ENCODE measurements at regions not wholly inside any gene's neighbourhood (a gene's known extent, or its start where the extent isn't known, plus 50 kb on each side); places are given as distances from the start of the nearest gene placed in this dataset.
A peak's percentile ranks its signal among the peaks of the same experiment; 100 is the strongest.

DNA sequence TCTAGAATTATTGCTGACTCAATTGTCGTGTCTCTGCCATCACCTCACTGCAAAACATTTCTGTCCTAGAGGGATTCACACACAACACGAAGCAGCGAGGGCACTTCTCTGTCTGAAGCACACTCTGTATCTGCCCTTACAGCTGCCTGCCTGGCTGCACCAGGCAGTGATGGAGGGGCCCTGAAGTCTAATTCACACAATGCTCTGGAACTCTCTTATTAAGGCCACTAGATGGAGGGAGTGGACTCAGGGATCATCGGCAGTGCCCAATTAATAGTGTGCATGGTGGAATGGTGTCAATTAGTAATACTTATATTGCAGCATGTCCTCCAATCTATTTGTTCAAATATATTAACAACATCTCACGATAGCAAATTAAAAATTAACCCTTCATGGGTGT, 157.5 kb upstream of the MAP1B start:
- H3K4me1 ChIP-seq: no peaks in the 10 kb centered on the region
- peaks cover 0 to 16% of the 10 kb centered on the region in 2 donors for H3K9me3 ChIP-seq
- no peaks in the 10 kb centered on the region for H3K36me3 ChIP-seq
- no peak overlapping the region for H3K27ac ChIP-seq
- ATAC-seq (no peak), DNase-seq (no peak)
- TF ChIP-seq, protein P1, sequence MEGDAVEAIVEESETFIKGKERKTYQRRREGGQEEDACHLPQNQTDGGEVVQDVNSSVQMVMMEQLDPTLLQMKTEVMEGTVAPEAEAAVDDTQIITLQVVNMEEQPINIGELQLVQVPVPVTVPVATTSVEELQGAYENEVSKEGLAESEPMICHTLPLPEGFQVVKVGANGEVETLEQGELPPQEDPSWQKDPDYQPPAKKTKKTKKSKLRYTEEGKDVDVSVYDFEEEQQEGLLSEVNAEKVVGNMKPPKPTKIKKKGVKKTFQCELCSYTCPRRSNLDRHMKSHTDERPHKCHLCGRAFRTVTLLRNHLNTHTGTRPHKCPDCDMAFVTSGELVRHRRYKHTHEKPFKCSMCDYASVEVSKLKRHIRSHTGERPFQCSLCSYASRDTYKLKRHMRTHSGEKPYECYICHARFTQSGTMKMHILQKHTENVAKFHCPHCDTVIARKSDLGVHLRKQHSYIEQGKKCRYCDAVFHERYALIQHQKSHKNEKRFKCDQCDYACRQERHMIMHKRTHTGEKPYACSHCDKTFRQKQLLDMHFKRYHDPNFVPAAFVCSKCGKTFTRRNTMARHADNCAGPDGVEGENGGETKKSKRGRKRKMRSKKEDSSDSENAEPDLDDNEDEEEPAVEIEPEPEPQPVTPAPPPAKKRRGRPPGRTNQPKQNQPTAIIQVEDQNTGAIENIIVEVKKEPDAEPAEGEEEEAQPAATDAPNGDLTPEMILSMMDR (IDR thresholded peaks at IDR 0.05): no peak
- H3K4me3 ChIP-seq: no peak overlapping the region
- intact Hi-C loops (cut with DNase I): no loop called here
- H3K27me3 ChIP-seq: no peaks in the 10 kb centered on the region

DNA sequence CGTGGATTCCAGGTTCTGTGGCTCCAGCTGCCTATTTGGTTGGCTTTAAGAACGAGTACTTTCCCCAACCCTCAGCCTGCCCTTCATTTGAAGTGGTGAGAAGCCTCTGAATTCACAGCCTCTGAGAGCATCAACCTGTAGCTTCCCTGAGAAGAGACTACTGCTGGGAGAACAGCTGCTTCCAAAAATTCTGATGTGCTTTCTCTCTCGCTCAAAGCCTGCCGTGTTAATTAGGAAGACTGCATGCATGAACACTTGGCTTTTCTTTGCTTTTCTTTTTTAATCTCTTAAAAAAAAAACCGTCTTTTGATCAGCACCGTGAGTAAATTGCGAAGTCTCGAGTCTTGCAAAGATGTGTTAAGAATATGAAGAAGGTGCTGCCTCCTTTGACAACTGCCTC, 153.4 kb upstream of the MAP1B start:
- Histone ChIP-seq H3K27ac (no peak overlapping the region), H3K4me1 (no peaks in the 10 kb centered on the region), H3K27me3 (no peaks in the 10 kb centered on the region), H3K4me3 (no peak overlapping the region), H3K36me3 (no peaks in the 10 kb centered on the region), H3K9me3 (peaks cover 0 to 11% of the 10 kb centered on the region in 2 donors)
- ATAC-seq (no peak), DNase-seq (no peak)
- TF ChIP-seq, protein P1 (IDR thresholded peaks at IDR 0.05): no peak
- intact Hi-C loops (cut with DNase I): no loop called here

GRCh38 chr5:71954329-71954728, 152.9 kb upstream of the MAP1B start:
- Histone ChIP-seq H3K4me1 (no peaks in the 10 kb centered on the region), H3K4me3 (no peak overlapping the region), H3K36me3 (no peaks in the 10 kb centered on the region), H3K27me3 (no peaks in the 10 kb centered on the region), H3K27ac (no peak overlapping the region), H3K9me3 (peaks cover 0 to 6% of the 10 kb centered on the region in 2 donors)
- TF ChIP-seq, protein P1 (IDR thresholded peaks at IDR 0.05): no peak
- DNase-seq (no peak), ATAC-seq (no peak)
- intact Hi-C loops (cut with DNase I): no loop called here

DNA sequence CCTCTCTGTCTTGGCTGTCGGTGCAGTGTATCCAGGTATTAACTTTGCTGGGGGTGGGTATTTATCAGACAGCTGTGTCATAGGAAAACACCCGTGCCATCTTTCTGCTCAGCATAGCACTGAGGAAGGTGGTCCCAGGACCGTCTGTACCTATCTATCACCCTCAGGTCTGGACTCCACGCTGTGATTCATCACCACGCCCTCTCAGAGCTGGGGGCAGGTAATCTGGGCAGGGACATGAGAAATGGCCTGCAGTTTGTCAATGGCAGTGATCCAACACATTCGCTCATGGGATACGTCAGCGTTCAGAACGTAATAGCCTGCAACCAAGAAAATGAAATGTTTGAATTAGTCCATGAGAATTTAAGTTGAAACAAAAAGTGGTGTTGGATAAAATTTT, 151.6 kb upstream of the MAP1B start:
- no peak overlapping the region for H3K27ac ChIP-seq
- H3K4me3 ChIP-seq: no peak overlapping the region
- H3K27me3 ChIP-seq: no peaks in the 10 kb centered on the region
- ATAC-seq: no peak
- no peaks in the 10 kb centered on the region for H3K4me1 ChIP-seq
- no peaks in the 10 kb centered on the region for H3K9me3 ChIP-seq
- TF ChIP-seq, protein P1 (IDR thresholded peaks at IDR 0.05): no peak
- intact Hi-C loops (cut with DNase I): no loop called here
- H3K36me3 ChIP-seq: no peaks in the 10 kb centered on the region
- DNase-seq: no peak

GRCh38 chr5:71957292-71957898, 149.9 kb upstream of the MAP1B start:
- TF ChIP-seq, protein P1 (IDR thresholded peaks at IDR 0.05): no peak
- no peak overlapping the region for H3K4me3 ChIP-seq
- intact Hi-C loops (cut with DNase I): no loop called here
- DNase-seq: peak in 2 of 4 donors; percentile 40 to 50
- no peak overlapping the region for H3K27ac ChIP-seq
- H3K27me3 ChIP-seq: no peaks in the 10 kb centered on the region
- H3K4me1 ChIP-seq: no peaks in the 10 kb centered on the region
- H3K9me3 ChIP-seq: no peaks in the 10 kb centered on the region
- no peaks in the 10 kb centered on the region for H3K36me3 ChIP-seq
- ATAC-seq: no peak

Data from left lung (tissue), 4 donors.